SK-N-SH (cell line): ENCODE measurements at regions not wholly inside any gene's neighbourhood (a gene's known extent, or its start where the extent isn't known, plus 50 kb on each side); places are given as distances from the start of the nearest gene placed in this dataset.

Experiments used
- CTCF ChIA-PET: fragments of 300-600, 350-600 bp; formaldehyde crosslinking; extraction: SDS; loops from one replicate; lab custom pipeline; 2021; lab: Yijun Ruan, JAX
- POLR2A ChIA-PET: fragments of 350-600 bp; sonication (Branson Sonifier 250); formaldehyde crosslinking; extraction: SDS; loops from one replicate; lab custom pipeline; 2020; ENCODE audit warnings: antibody characterized with exemption, inconsistent platforms; lab: Yijun Ruan, JAX
- DNase-seq: peaks from one replicate; pipeline ENCODE4 v3.0.0; 2012
- H2AFZ ChIP-seq: fragments of 200-600 bp; sonication (generic); 2 replicates; pipeline ENCODE4 v1.8.1; 2016; ENCODE audit warnings: antibody characterized with exemption, mild to moderate bottlenecking, low read depth
- H3F3A ChIP-seq: fragments of 200-600 bp; sonication (generic); replicated peaks from 2 replicates; pipeline ENCODE3; 2016; ENCODE audit warnings: antibody characterized with exemption, mild to moderate bottlenecking; ENCODE audit not compliant: insufficient read depth
- H3K27ac ChIP-seq, 2 experiments: fragments of 200-500 bp in 1 of 2; fragments of 200-600 bp in 1 of 2; sonication (Bioruptor generic) in 1 of 2; sonication (generic), shearing (Covaris generic) in 1 of 2; 2 replicates each; pipeline versions ENCODE4 v1.5.1 to v1.6.1; 2014 to 2016; ENCODE audit warnings: low read depth in 2 of 2, inconsistent platforms in 1 of 2, low read length in 1 of 2, mild to moderate bottlenecking in 1 of 2, mixed read lengths in 1 of 2
- H3K27me3 ChIP-seq: fragments of 200-600 bp; sonication (generic), shearing (Covaris generic); 2 replicates; pipeline ENCODE4 v1.6.1; 2016; ENCODE audit warnings: mixed run types; ENCODE audit not compliant: insufficient read depth
- H3K36me3 ChIP-seq, 2 experiments: fragments of 200-500 bp in 1 of 2; fragments of 200-600 bp in 1 of 2; sonication (Bioruptor generic) in 1 of 2; sonication (generic) in 1 of 2; replicated peaks in 1 of 2; 2 replicates each; pipeline versions ENCODE3 to v1.5.1; 2014 to 2016; ENCODE audit warnings: low read length in 1 of 2, mild to moderate bottlenecking in 1 of 2; ENCODE audit not compliant: insufficient read depth in 2 of 2, control insufficient read depth in 1 of 2
- H3K4me1 ChIP-seq, 2 experiments: fragments of 200-500 bp in 1 of 2; fragments of 200-600 bp in 1 of 2; sonication (Bioruptor generic) in 1 of 2; sonication (generic), shearing (Covaris generic) in 1 of 2; 2 replicates each; pipeline versions ENCODE4 v1.5.1 to v1.6.1; 2014 to 2016; ENCODE audit warnings: low read depth in 1 of 2, low read length in 1 of 2, mixed run types in 1 of 2; ENCODE audit not compliant: insufficient read depth in 2 of 2, control insufficient read depth in 1 of 2
- H3K4me2 ChIP-seq: fragments of 200-600 bp; sonication (generic), shearing (Covaris generic); 2 replicates; pipeline ENCODE4 v1.6.1; 2017; ENCODE audit warnings: mixed run types
- H3K4me3 ChIP-seq, 2 experiments: fragments of 200-500 bp in 1 of 2; fragments of 200-600 bp in 1 of 2; sonication (Bioruptor generic) in 1 of 2; sonication (generic), shearing (Covaris generic) in 1 of 2; 2 replicates each; pipeline versions ENCODE4 v1.5.1 to v1.8.1; 2014 to 2016; ENCODE audit warnings: low read depth in 2 of 2, inconsistent platforms in 1 of 2, low read length in 1 of 2, mild to moderate bottlenecking in 1 of 2, mixed read lengths in 1 of 2, moderate library complexity in 1 of 2
- H3K79me2 ChIP-seq: fragments of 200-600 bp; sonication (generic); 2 replicates; pipeline ENCODE4 v1.8.1; 2017; ENCODE audit warnings: mild to moderate bottlenecking; ENCODE audit not compliant: insufficient read depth
- H3K9ac ChIP-seq: fragments of 200-600 bp; sonication (generic); 2 replicates; pipeline ENCODE4 v1.6.1; 2017; ENCODE audit warnings: mixed run types
- H3K9me2 ChIP-seq: fragments of 200-600 bp; sonication (generic); 2 replicates; pipeline ENCODE4 v1.6.1; 2017; ENCODE audit warnings: mixed run types
- H3K9me3 ChIP-seq: fragments of 200-600 bp; sonication (generic); 2 replicates; pipeline ENCODE4 v1.6.1; 2017; ENCODE audit warnings: mixed run types, mild to moderate bottlenecking, moderate library complexity
- H4K20me1 ChIP-seq: fragments of 200-600 bp; sonication (generic); 2 replicates; pipeline ENCODE4 v1.6.1; 2017; ENCODE audit warnings: mild to moderate bottlenecking, mixed run types; ENCODE audit not compliant: insufficient read depth
- ELF1 ChIP-seq: IDR thresholded peaks from 2 replicates; pipeline ENCODE4 v1.4.0; 2012
- EZH2phosphoT487 ChIP-seq: fragments of 200-600 bp; sonication (generic); IDR thresholded peaks from 2 replicates; pipeline ENCODE4 v1.6.1; 2017; ENCODE audit warnings: low read depth, mixed run types, mild to moderate bottlenecking, antibody characterized with exemption, moderate library complexity, borderline replicate concordance
- FOXM1 ChIP-seq: IDR thresholded peaks from 2 replicates; pipeline ENCODE4 v1.4.0; 2012; ENCODE audit warnings: low read depth, mild to moderate bottlenecking
- GATA2 ChIP-seq: sonication (generic); formaldehyde crosslinking; IDR thresholded peaks from 2 replicates; pipeline ENCODE4 v1.5.0; 2020; ENCODE audit warnings: mild to moderate bottlenecking, missing genetic modification reagents
- MXI1 ChIP-seq: IDR thresholded peaks from 2 replicates; pipeline ENCODE4 v1.6.1; 2012; ENCODE audit warnings: mild to moderate bottlenecking, low read depth, low read length, improper control_type of control experiment
- NFIC ChIP-seq: IDR thresholded peaks from 2 replicates; pipeline ENCODE4 v1.4.0; 2012; ENCODE audit warnings: borderline replicate concordance
- NRF1 ChIP-seq: IDR thresholded peaks from 2 replicates; pipeline ENCODE4 v1.6.1; 2012; ENCODE audit warnings: low read depth, mild to moderate bottlenecking, low read length
- POLR2AphosphoS5 ChIP-seq: IDR thresholded peaks from 2 replicates; pipeline ENCODE4 v1.6.1; 2012; ENCODE audit warnings: low read depth, low read length
- RFX5 ChIP-seq: IDR thresholded peaks from 2 replicates; pipeline ENCODE4 v1.6.1; 2012; ENCODE audit warnings: mild to moderate bottlenecking, improper control_type of control experiment, low read length
- TAF1 ChIP-seq: IDR thresholded peaks from 2 replicates; pipeline ENCODE4 v1.6.1; 2012; ENCODE audit warnings: low read depth, mild to moderate bottlenecking, low read length, moderate library complexity, borderline replicate concordance
- TCF12 ChIP-seq: IDR thresholded peaks from 2 replicates; pipeline ENCODE4 v1.4.0; 2012
- YY1 ChIP-seq: IDR thresholded peaks from 2 replicates; pipeline ENCODE4 v1.4.0; 2012; ENCODE audit warnings: low read depth, mild to moderate bottlenecking
- WGBS: methylation state at CpG from one replicate; pipeline ENCODE4 v1.1.6; 2017; ENCODE audit warnings: low lambda C conversion rate; 5-methylcytosine and 5-hydroxymethylcytosine counted together
- TF ChIP-seq, protein P1 (sequence below): IDR thresholded peaks from 2 replicates; pipeline ENCODE4 v1.4.0; 2012; ENCODE audit warnings: low read depth, borderline replicate concordance
- TF ChIP-seq, protein P2 (sequence below): IDR thresholded peaks from 2 replicates; pipeline ENCODE4; 2012
- TF ChIP-seq, protein P3 (sequence below): IDR thresholded peaks from 2 replicates; pipeline ENCODE4 v1.6.1; 2012; ENCODE audit warnings: mild to moderate bottlenecking, low read depth, low read length, moderate library complexity

DNA sequence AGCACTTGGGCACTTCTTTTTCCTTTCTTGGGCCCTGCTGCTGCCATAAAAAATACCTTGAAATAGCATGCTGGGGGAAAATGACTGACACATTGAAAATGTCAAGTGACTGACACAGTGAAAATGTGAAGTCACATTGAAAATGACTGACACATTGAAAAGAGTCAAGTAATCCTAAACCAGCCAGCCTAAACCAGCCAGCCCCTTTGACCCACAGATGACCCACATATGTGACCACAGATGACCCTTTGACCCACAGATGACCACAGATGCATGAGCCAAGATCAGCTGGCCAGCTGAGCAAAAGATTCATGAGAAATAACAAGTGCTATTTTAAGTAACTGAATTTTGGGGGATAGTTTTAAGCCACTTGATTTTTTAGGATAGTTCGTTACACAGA, 97.8 kb upstream of the SLC28A3 start:
- no peaks in the 10 kb centered on the region for H3K9me2 ChIP-seq
- no peak overlapping the region for H3K4me2 ChIP-seq
- 10% methylated on average over 1 of the region's 1 CpG for WGBS
- no peaks in the 10 kb centered on the region for H4K20me1 ChIP-seq
- no peak overlapping the region for H3K27ac ChIP-seq
- ChIA-PET CTCF (no interaction called here), POLR2A (no interaction called here)
- H3K4me1 ChIP-seq = no peaks in the 10 kb centered on the region
- DNase-seq = no peak
- H3K9ac ChIP-seq = no peak overlapping the region
- H3K79me2 ChIP-seq = no peaks in the 10 kb centered on the region
- no peak overlapping the region for H2AFZ ChIP-seq
- no peaks in the 10 kb centered on the region for H3K27me3 ChIP-seq
- no peaks in the 10 kb centered on the region for H3K36me3 ChIP-seq
- TF ChIP-seq NFIC (no peak), ELF1 (no peak), RFX5 (no peak), YY1 (no peak), TAF1 (no peak), FOXM1 (no peak), POLR2AphosphoS5 (no peak), TCF12 (no peak), GATA2 (no peak), EZH2phosphoT487 (no peak)
- TF ChIP-seq, protein P1, sequence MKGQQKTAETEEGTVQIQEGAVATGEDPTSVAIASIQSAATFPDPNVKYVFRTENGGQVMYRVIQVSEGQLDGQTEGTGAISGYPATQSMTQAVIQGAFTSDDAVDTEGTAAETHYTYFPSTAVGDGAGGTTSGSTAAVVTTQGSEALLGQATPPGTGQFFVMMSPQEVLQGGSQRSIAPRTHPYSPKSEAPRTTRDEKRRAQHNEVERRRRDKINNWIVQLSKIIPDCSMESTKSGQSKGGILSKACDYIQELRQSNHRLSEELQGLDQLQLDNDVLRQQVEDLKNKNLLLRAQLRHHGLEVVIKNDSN = no peak
- TF ChIP-seq, protein P2, sequence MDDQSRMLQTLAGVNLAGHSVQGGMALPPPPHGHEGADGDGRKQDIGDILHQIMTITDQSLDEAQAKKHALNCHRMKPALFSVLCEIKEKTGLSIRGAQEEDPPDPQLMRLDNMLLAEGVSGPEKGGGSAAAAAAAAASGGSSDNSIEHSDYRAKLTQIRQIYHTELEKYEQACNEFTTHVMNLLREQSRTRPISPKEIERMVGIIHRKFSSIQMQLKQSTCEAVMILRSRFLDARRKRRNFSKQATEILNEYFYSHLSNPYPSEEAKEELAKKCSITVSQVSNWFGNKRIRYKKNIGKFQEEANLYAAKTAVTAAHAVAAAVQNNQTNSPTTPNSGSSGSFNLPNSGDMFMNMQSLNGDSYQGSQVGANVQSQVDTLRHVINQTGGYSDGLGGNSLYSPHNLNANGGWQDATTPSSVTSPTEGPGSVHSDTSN = no peak
- TF ChIP-seq, protein P3, sequence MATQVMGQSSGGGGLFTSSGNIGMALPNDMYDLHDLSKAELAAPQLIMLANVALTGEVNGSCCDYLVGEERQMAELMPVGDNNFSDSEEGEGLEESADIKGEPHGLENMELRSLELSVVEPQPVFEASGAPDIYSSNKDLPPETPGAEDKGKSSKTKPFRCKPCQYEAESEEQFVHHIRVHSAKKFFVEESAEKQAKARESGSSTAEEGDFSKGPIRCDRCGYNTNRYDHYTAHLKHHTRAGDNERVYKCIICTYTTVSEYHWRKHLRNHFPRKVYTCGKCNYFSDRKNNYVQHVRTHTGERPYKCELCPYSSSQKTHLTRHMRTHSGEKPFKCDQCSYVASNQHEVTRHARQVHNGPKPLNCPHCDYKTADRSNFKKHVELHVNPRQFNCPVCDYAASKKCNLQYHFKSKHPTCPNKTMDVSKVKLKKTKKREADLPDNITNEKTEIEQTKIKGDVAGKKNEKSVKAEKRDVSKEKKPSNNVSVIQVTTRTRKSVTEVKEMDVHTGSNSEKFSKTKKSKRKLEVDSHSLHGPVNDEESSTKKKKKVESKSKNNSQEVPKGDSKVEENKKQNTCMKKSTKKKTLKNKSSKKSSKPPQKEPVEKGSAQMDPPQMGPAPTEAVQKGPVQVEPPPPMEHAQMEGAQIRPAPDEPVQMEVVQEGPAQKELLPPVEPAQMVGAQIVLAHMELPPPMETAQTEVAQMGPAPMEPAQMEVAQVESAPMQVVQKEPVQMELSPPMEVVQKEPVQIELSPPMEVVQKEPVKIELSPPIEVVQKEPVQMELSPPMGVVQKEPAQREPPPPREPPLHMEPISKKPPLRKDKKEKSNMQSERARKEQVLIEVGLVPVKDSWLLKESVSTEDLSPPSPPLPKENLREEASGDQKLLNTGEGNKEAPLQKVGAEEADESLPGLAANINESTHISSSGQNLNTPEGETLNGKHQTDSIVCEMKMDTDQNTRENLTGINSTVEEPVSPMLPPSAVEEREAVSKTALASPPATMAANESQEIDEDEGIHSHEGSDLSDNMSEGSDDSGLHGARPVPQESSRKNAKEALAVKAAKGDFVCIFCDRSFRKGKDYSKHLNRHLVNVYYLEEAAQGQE = no peak
- H3K4me3 ChIP-seq = no peak overlapping the region
- H3F3A ChIP-seq = no peaks in the 10 kb centered on the region
- no peaks in the 10 kb centered on the region for H3K9me3 ChIP-seq

DNA sequence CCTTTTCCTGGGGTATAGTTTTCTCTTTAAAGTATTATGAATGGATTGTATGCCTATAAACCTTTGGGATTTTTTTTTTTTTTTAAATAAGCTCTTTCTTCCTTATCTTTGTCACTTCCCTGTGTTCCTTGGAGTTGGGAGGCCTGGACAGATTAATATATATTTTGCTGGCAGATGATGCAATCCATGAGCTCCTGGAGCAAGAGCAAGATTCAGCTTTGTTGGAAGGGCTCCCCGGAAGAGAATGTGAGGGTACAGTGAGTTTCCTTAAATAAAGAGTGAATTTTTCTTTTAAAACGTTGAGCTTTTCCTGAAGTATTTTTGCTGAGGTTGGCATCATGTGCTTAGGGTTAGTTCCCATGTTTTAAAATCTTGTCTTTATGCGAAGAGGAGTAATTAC, 98.7 kb upstream of the SLC28A3 start:
- no peak overlapping the region for H3K4me2 ChIP-seq
- no peak overlapping the region for H3K9ac ChIP-seq
- no peaks in the 10 kb centered on the region for H4K20me1 ChIP-seq
- no peak overlapping the region for H3K4me3 ChIP-seq
- H3K27me3 ChIP-seq = no peaks in the 10 kb centered on the region
- DNase-seq = no peak
- H3K9me3 ChIP-seq = no peaks in the 10 kb centered on the region
- no peaks in the 10 kb centered on the region for H3K4me1 ChIP-seq
- no peaks in the 10 kb centered on the region for H3K9me2 ChIP-seq
- no peak overlapping the region for H2AFZ ChIP-seq
- H3K36me3 ChIP-seq = no peaks in the 10 kb centered on the region
- H3F3A ChIP-seq = no peaks in the 10 kb centered on the region
- 22% methylated on average over 3 of the region's 3 CpGs for WGBS
- ChIA-PET POLR2A (no interaction called here), CTCF (interaction anchor here (0.9 to 1.0 kb wide), 2 partner anchors 15 to 228 kb away, joined by 3 read pairs; no protein-coding TSS in a partner anchor)
- TF ChIP-seq ELF1 = no peak
- TF ChIP-seq MXI1 = no peak
- TF ChIP-seq NRF1 = no peak
- H3K27ac ChIP-seq = no peak overlapping the region
- H3K79me2 ChIP-seq = no peaks in the 10 kb centered on the region
